ENCODE measurements at regions not wholly inside any gene's neighbourhood (a gene's known extent, or its start where the extent isn't known, plus 50 kb on each side); places are given as distances from the start of the nearest gene placed in this dataset.

DNA sequence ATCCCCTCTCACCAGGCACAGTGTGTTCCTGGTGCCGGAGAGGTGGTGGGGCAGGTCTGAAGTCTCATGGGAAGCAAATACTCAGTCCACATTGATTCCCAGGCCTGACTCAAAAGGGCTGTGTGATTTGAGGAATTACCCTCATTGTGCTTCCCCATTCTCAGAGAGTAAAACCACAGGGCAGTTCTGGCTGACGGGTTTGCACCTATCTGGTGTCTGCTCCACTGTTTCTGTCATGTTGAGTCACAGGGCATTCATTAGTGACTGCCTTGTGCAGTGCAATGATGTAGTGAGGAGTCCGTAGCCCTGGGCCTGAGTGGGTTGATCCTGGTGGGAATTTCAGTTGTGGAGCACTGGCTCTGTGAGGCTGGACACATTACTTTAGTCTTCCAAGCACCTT is 85.2 kb upstream of the ARHGAP20 start (continued):
- TF ChIP-seq, protein P1, sequence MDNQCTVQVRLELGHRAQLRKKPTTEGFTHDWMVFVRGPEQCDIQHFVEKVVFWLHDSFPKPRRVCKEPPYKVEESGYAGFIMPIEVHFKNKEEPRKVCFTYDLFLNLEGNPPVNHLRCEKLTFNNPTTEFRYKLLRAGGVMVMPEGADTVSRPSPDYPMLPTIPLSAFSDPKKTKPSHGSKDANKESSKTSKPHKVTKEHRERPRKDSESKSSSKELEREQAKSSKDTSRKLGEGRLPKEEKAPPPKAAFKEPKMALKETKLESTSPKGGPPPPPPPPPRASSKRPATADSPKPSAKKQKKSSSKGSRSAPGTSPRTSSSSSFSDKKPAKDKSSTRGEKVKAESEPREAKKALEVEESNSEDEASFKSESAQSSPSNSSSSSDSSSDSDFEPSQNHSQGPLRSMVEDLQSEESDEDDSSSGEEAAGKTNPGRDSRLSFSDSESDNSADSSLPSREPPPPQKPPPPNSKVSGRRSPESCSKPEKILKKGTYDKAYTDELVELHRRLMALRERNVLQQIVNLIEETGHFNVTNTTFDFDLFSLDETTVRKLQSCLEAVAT (IDR thresholded peaks at IDR 0.05) = no peak
- TF ChIP-seq PML (IDR thresholded peaks at IDR 0.05; ENCODE audit: low read length) (no peak), NBN (IDR thresholded peaks at IDR 0.05) (0 out of 2 replicates have a peak, but pooled peaks have one; percentile 38), MYC (IDR thresholded peaks at IDR 0.05; ENCODE audit: insufficient read depth, insufficient read length, insufficient replicate concordance, low read length, severe bottlenecking) (no peak), POLR2AphosphoS2 (IDR thresholded peaks at IDR 0.05; ENCODE audit: low read depth, low read length) (no peak), RELA (IDR thresholded peaks at IDR 0.05; ENCODE audit: borderline replicate concordance, partially characterized antibody) (no peak), HDAC6 (IDR thresholded peaks at IDR 0.05; ENCODE audit: unreplicated experiment) (no peak), ZNF384 (IDR thresholded peaks at IDR 0.05; ENCODE audit: borderline replicate concordance, low read depth, low read length) (no peak), TCF12 (IDR thresholded peaks at IDR 0.05; ENCODE audit: low read depth, low read length) (no peak; the same call in 1 of the 2 replicates), NFIC (IDR thresholded peaks at IDR 0.05; ENCODE audit: low read depth, low read length) (peak; percentile 56; the same call in 1 of the 2 replicates), RUNX3 (IDR thresholded peaks at IDR 0.05; ENCODE audit: low read length) (peak; percentile 91), RCOR1 (conservative IDR thresholded peaks at IDR 0.05; ENCODE audit: low read depth, low read length) (no peak), WRNIP1 (IDR thresholded peaks at IDR 0.05; ENCODE audit: borderline replicate concordance, low read depth, low read length) (no peak)
- TF ChIP-seq, protein P2, sequence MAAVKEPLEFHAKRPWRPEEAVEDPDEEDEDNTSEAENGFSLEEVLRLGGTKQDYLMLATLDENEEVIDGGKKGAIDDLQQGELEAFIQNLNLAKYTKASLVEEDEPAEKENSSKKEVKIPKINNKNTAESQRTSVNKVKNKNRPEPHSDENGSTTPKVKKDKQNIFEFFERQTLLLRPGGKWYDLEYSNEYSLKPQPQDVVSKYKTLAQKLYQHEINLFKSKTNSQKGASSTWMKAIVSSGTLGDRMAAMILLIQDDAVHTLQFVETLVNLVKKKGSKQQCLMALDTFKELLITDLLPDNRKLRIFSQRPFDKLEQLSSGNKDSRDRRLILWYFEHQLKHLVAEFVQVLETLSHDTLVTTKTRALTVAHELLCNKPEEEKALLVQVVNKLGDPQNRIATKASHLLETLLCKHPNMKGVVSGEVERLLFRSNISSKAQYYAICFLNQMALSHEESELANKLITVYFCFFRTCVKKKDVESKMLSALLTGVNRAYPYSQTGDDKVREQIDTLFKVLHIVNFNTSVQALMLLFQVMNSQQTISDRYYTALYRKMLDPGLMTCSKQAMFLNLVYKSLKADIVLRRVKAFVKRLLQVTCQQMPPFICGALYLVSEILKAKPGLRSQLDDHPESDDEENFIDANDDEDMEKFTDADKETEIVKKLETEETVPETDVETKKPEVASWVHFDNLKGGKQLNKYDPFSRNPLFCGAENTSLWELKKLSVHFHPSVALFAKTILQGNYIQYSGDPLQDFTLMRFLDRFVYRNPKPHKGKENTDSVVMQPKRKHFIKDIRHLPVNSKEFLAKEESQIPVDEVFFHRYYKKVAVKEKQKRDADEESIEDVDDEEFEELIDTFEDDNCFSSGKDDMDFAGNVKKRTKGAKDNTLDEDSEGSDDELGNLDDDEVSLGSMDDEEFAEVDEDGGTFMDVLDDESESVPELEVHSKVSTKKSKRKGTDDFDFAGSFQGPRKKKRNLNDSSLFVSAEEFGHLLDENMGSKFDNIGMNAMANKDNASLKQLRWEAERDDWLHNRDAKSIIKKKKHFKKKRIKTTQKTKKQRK (IDR thresholded peaks at IDR 0.05; ENCODE audit: low read depth, low read length) = no peak
- TF ChIP-seq, protein P3, sequence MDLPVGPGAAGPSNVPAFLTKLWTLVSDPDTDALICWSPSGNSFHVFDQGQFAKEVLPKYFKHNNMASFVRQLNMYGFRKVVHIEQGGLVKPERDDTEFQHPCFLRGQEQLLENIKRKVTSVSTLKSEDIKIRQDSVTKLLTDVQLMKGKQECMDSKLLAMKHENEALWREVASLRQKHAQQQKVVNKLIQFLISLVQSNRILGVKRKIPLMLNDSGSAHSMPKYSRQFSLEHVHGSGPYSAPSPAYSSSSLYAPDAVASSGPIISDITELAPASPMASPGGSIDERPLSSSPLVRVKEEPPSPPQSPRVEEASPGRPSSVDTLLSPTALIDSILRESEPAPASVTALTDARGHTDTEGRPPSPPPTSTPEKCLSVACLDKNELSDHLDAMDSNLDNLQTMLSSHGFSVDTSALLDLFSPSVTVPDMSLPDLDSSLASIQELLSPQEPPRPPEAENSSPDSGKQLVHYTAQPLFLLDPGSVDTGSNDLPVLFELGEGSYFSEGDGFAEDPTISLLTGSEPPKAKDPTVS (IDR thresholded peaks at IDR 0.05; ENCODE audit: low read depth, low read length) = no peak

Measured in GM12878 (cell line).